SK-MEL-5 (cell line): ENCODE measurements at regions not wholly inside any gene's neighbourhood (a gene's known extent, or its start where the extent isn't known, plus 50 kb on each side); places are given as distances from the start of the nearest gene placed in this dataset.
A peak's percentile ranks its signal among the peaks of the same experiment; 100 is the strongest.

Source experiments
- DNase-seq: peaks from one replicate; pipeline ENCODE4 v3.0.0-alpha.2; 2016; ENCODE audit warnings: low read depth, low spot score
- in situ Hi-C: cut with HindIII; loops from 2 replicates; pipeline ENCODE4 v1.10.0; 2016; ENCODE audit warnings: low sequenced_read_pairs, high pct_unique_total_duplicates, low pct_unique_long_range_greater_than_20kb

GRCh38 chr9:86458191-86458855 is 104.1 kb upstream of the TUT7 start:
- DNase-seq = no peak
- in situ Hi-C loops = no loop called here

GRCh38 chr9:86456416-86456815 is 102.2 kb upstream of the TUT7 start:
- no peak for DNase-seq
- in situ Hi-C loops = no loop called here

GRCh38 chr9:86454701-86455615 is 100.7 kb upstream of the TUT7 start:
- DNase-seq = peak; percentile 21
- in situ Hi-C loops = no loop called here

GRCh38 chr9:86452201-86452828 is 98.1 kb upstream of the TUT7 start:
- DNase-seq = peak; percentile 22
- in situ Hi-C loops = no loop called here

GRCh38 chr9:86449246-86449645 is 95.0 kb upstream of the TUT7 start:
- no peak for DNase-seq
- in situ Hi-C loops = no loop called here

GRCh38 chr9:86445671-86446070 is 91.5 kb upstream of the TUT7 start:
- in situ Hi-C loops = no loop called here
- no peak for DNase-seq

GRCh38 chr9:86443992-86444391 is 89.8 kb upstream of the TUT7 start:
- in situ Hi-C loops = no loop called here
- DNase-seq = no peak

- peak; percentile 72 for DNase-seq
- in situ Hi-C loops = no loop called here
These were observed 80.0 kb upstream of the TUT7 start for GRCh38 chr9:86434039-86434726.

GRCh38 chr9:86424251-86424891 is 70.2 kb upstream of the TUT7 start:
- in situ Hi-C loops = no loop called here
- DNase-seq = peak; percentile 11

GRCh38 chr9:86413971-86414880 is 60.0 kb upstream of the TUT7 start:
- in situ Hi-C loops = no loop called here
- peak; percentile 72 for DNase-seq

GRCh38 chr9:86410281-86410680 is 56.1 kb upstream of the TUT7 start:
- in situ Hi-C loops = no loop called here

GRCh38 chr9:86408121-86408520 is 53.9 kb upstream of the TUT7 start:
- in situ Hi-C loops = no loop called here
- DNase-seq = no peak

More at GRCh38 chr9:86410281-86410680, 56.1 kb upstream of the TUT7 start:
- DNase-seq = no peak

- no peak for DNase-seq
- in situ Hi-C loops = no loop called here
These were observed 52.8 kb upstream of the TUT7 start for GRCh38 chr9:86407022-86407421.

GRCh38 chr9:86406366-86406765 is 52.2 kb upstream of the TUT7 start:
- in situ Hi-C loops = no loop called here
- no peak for DNase-seq

- no peak for DNase-seq
These were observed 51.7 kb upstream of the TUT7 start for GRCh38 chr9:86405926-86406325.

GRCh38 chr9:86405086-86405491 is 50.9 kb upstream of the TUT7 start:
- DNase-seq = no peak
- in situ Hi-C loops = no loop called here

More at GRCh38 chr9:86405926-86406325, 51.7 kb upstream of the TUT7 start:
- in situ Hi-C loops = no loop called here
